ENCODE measurements at regions not wholly inside any gene's neighbourhood (a gene's known extent, or its start where the extent isn't known, plus 50 kb on each side); places are given as distances from the start of the nearest gene placed in this dataset.
"Not testable (repeated sequence)": the region's sequence is repeated elsewhere in the genome, so short reads cannot be mapped to it uniquely, and the experiment has no call there.

- DNase-seq = no peak
Measured at GRCh38 chr5:30596495-30597064, 596.9 kb upstream of the CDH6 start.

DNA sequence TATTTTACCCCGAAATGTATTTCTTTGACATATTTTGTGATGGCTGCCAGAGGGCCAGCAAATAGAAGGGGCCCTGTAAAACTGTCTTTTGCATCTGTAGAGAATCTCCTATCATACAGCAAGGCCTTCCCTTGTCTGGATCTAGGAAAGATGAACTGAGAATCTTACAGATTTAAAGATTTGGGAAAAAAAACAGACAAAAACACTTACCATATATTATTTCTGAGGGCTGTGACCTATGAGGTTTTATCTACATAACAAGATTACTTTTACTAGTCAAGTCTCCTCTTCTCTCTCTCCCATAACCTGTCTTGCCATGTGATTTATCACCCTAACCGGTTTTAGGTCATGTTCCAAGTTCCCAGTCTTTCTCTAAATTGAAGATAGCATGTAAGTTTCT is 599.2 kb upstream of the CDH6 start:
- no peak for DNase-seq

DNA sequence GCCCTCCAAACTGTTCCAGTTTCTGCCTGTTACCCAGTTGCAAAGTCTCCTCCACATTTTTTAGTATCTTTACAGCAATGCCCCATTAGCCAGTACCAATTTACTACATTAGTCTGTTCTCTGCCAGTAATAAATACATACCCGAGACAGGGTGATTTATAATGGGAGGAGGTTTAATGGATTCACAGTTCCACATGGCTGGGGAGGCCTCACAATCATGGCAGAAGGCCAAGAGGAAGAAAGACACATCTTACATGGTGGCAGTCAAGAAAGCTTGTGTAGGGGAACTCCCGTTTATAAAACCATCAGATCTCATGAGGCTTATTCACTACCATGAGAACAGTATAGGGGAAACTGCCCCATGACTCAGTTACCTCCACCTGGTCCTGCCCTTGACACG is 600.7 kb upstream of the CDH6 start:
- no peak for DNase-seq

- DNase-seq = peak in 1 of 3 donors; percentile 14
Measured at GRCh38 chr5:30581198-30581935, 612.1 kb upstream of the CDH6 start.

DNA sequence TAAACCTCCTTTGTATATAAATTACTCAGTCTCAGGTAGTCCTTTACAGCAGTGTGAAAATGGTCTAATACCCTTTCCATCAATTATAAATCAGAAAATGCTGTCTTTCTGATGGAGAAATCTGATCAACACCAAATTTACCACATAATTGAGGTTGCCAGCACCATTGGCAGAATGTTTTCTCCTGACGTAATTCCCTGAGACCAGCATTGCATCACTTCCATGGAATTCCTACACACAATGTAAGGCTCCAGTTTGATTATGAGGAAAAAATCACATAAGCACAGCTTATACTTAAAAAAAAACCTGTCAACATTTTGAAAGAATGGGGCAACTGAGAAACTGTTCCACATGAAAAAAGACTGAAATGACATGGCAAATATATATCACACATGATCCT is 618.7 kb upstream of the CDH6 start:
- no peak for DNase-seq

DNA sequence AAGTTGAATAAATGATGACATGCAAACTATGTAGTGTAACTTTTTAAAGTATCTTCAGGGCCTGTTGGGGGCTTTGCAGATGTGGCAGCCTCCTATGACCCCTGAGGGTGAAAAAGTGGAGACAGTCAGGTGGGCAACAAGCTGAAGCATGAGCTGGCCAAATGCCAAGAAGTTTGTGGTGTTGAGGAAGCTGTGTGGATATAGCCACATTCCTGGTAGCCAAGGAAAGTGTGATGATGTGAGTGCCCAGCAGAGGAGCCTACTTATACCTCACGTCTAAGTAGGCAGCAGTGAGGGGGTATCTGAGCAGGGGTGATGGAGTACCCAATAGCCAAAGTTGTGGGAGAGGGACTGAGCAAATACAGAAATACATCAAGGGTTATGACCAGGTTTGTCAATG is 621.2 kb upstream of the CDH6 start:
- DNase-seq = peak in 1 of 3 donors; percentile 4

DNA sequence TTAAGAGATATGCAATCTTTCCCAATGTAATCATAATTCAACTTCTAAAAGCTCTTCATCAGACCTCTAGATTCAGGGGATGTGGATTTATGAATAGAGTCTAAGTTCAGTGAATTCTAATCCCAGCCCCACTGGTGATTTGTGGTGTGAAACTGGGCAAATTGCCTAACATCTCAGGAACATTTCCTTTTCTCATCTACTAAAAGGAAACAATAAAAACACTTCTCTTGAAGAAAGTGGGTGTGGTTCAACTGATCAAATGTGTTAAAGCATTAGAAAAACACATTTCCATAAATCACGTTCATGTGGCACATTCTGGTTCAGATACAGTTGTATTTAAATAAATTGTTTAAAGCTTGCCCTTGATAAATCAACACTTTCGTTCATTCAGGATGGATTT is 631.7 kb upstream of the CDH6 start:
- no peak for DNase-seq

DNA sequence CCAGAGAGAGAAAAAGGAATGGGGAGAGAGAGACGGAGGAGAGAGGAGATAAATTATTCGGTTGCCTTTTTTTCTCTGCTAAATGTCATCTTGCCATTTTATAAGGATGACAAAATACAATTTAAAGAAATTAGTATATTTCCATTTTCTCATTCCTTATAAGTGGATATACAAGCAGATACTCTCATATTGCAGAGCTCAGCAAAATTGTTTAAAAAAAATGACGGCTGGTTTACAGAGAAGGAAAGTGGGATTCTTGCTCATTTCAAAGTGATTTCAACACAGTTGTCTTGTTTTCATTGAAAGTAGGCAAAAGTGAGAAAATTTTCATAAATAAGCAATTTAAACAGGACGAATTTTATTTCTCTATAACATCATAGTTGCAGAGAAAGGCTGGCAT is 641.9 kb upstream of the CDH6 start:
- DNase-seq = no peak

- no peak for DNase-seq
Measured at GRCh38 chr5:30548580-30549305, 644.7 kb upstream of the CDH6 start.

- DNase-seq = no peak
Measured at GRCh38 chr5:30540150-30540549, 653.3 kb upstream of the CDH6 start.

DNA sequence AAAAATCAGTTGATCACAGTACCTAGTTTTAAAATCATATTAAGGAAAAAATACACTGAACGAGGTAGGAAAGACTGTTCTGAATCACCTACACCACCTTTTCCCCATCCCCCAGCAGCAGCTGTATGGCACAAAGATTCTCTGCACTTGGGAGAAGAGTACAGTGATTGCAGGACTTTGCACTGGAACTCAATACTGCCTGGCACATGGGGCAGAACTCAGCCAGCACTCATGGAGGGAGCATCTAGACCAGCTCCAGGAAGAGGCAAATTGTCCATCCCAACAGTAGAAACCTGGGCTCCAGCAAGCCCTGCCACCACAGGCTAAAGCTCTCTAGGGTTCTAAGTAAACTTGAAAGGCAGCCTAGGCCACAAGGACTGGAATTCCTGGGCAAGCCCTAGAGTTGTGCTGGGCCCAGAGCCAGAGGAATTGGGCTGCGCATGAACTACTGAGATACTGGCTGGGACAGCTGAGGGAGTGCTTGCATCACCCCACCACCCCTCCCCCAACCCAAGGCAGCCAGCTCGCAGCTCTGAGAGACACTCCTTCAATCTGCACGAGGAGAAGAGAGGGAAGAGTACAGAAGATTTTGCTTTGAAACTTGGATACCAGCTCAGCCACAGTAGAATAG is 654.4 kb upstream of the CDH6 start:
- DNase-seq = peak; percentile 8 to 22 (median 8)

DNA sequence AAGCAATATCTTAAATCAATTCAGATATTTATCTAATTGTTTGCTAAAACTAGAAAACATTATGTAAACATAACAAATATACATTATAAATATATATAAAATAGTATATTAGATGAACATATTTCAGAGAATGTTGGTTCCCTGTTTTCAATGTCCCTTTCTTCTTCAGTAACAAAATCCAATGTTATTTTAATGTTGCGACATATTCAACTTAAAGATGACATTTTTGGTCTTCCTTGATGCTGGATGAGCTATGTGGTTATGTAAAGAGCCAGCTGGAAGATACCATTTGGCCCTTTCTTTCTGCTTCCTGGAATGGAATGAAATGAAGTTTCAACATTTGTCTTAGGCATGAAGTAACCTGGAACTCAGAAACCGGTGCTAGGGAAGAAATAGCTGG is 668.1 kb upstream of the CDH6 start:
- no peak for DNase-seq

DNA sequence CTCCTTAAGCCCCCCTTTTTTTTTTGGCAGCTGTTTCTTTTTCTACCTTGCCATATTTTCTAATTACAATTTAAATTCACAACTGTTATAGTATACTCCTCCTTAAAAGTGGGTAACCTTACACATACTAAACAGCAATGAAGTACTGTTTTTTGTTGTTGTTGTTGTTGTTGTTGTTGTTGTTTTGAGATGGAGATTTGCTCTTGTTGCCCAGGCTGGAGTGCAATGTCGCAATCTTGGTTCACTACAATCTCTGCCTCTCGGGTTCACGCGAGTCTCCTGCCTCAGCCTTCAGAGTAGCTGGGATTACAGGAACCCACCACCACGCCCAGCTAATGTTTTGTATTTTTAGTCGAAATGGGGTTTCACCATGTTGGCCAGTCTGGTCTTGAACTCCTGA is 669.1 kb upstream of the CDH6 start:
- DNase-seq = no peak

DNA sequence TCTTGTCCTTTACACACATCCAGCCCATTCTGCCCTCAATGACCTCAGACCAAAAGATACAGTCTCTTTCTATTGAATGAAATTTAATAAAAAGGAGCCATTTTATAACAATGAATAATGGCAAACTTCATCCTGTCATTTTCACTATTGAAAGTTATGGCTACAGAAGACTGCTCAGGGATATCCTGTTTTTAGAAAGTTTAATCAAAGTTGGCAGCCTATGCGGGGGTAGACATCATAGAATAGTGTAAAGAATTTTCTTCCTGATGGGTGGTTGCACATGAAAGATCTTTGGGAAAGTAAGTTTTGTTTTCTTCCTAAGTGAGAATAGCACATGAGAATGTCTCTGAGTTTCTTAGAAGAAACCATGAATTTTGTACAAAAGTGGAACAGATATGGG is 670.4 kb upstream of the CDH6 start:
- DNase-seq = no peak

DNA sequence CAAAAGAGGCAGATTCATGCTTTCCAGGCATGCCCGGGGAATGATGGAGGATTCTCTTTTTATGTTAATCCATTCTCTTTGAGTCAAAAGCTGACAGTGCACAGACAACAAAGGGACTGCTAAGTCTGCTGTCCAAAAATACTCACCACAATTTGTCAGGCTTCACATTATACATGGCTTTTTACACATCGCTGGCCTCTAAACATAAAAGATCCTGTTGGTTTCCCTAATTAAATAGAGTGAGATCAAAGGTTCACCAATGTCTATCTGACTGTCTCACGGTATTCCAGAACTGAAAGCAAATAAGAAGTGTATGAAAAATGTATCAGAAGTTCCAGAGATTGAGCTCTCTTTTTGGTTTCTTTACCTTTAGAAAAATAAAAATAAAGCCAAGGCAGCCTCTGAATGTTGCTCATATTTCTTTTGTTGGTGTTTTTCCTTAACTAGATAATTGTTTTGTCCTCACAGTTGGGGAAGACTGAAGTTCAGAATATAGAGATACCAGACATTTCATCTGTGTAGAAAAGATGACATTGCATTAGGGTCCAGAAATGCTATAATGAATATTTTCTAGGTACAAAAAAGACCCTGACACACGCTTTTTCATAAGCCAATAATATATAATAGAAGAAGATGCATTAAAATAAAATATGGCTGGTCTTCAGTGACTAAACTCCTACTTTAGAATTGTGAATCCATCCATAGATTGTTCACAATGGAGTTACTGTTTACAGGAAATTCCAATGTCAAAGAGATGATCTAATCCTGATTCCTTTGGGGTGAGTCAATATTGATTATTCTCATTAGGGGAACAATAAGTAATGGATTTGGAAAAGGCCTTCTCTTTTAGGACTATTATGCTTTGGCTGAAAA is 688.2 kb upstream of the CDH6 start:
- no peak for DNase-seq

GRCh38 chr5:30502277-30502676 is 691.2 kb upstream of the CDH6 start:
- DNase-seq = no peak

- DNase-seq = no peak
Measured at GRCh38 chr5:30501065-30501464, 692.4 kb upstream of the CDH6 start.

DNA sequence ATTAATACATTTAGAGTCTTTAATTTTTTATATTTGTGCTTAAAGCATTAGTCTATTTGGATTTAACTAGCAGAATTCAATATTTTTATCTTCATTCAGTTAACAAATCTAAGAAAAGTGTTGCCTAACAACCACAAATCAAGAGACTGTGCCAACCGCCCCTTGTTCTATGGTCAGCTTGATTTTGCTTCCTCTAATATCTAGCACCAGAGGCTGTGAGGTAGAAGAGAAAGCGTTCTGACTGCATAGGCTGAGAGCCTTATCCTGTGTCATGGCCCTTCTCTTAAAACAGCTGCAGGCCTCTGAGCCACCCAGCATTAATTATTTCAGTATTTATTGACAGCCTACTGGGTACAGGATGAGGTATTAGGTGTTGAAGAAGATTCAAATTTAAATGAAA is 693.0 kb upstream of the CDH6 start:
- DNase-seq = no peak

DNA sequence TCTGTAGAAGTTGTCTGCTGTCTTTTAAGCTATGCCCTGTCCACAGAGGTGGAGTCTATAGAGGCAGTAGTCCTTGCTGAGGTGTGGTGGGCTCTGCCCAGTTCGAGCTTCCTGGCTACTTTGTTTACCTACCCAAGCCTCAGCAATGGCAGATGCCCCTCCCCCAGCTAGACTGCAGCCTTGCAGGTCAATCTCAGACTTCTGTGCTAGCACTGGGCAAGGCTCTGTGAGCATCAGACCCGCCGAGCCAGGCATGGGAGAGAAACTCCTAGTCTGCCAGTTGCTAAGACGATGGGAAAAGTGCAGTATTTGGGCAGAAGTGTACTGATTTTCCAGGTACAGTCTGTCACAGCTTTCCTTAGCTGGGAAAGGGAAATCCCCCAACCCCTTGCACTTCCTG is 694.1 kb upstream of the CDH6 start:
- no peak for DNase-seq

DNA sequence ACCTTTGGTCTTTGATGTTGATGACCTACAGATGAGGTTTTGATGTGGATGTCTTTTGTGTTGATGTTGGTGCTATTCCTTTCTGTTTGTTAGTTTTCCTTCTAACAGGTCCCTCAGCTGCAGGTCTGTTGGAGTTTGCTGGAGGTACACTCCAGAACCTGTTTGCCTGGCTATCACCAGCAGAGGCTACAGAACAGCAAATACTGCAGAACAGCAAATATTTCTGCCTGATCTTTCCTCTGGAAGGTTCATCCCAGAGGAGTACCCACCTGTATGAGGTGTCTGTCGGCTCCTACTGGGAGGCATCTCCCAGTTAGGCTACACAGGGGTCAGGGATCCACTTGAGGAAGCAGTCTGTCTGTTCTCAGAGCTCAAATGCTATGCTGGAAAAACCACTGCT is 694.5 kb upstream of the CDH6 start:
- DNase-seq = no peak

DNA sequence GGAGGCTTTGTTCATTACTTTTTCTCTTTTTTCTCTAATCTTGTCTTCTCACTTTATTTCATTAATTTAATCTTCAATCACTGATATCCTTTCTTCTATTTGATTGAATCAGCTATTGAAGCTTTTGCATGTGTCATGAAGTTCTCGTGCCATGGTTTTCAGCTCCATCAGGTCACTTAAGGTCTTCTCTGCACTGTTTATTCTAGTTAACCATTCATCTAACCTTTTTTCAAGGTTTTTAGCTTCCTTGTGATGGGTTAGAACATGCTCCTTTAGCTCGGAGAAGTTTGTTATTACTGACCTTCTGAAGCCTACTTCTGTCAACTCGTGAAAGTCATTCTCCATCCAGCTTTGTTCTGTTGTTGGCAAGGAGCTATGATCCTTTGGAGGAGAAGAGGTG is 695.0 kb upstream of the CDH6 start:
- DNase-seq = not testable (repeated sequence)

- not testable (repeated sequence) for DNase-seq
Measured at GRCh38 chr5:30494113-30494512, 699.4 kb upstream of the CDH6 start.

Measured in muscle of back (tissue), 3 donors.